ENCODE measurements at regions not wholly inside any gene's neighbourhood (a gene's known extent, or its start where the extent isn't known, plus 50 kb on each side); places are given as distances from the start of the nearest gene placed in this dataset.

DNA sequence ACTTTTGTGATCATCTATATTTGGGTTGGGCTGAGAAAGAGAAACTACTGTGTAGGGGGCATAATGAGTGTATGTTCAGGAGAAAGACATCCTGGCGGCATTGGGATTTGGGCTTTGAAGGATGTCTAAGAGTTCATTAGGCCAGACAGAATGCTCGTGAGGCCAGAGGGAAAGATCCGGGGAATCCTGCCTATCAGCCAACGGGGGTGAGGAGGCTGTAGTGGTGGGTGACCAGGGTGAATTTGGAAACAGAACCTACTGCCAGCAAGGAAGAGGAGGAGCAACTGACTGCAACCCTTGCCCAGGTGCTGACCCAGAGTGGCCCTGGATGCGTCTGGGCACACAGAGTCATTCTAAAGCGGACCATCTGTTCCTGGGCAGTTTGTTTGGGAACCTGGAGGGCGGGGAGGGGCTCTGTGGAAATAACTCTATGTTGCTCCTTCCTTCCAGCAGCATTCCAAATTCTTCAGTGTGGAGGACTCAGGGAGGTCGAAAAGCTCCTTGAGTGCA lies 56.9 kb upstream of the ECE1 start:
- no peak for FAIRE-seq
- DNase-seq (ENCODE audit: insufficient read length, low spot score) = no peak

DNA sequence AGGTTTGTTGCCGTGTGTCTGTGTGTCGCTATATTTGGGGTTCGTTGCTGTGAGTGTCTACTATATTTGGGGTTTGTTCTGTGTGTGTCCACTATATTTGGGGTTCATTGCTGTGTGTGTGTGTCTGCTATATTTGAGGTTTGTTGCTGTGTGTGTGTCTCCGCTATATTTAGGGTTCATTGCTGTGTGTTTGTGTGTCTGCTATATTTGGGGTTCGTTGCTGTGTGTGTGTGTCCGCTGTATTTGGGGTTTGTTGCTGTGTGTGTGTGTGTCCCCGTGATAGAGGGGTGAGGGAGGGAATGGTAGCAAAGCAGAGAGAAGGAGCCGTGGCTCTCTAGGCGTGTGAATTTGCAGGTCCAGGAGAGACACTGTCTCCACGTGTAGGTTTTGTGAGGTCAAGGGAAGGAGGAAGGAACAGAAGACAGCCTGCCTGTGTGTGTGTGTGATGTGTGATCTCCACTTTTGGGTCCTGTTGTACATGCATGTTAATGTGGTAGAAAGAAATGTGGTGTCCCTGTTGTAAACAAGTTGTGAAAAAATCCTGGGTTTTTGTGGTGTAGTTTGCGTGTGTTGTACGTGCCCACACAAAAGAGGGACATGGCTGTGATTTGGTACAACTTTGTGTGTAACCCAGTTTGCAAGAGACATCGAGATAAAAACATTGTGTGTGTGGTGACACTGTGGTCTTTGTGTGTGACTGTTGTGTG lies 56.3 kb upstream of the ECE1 start:
- FAIRE-seq (peak; percentile 88), DNase-seq (ENCODE audit: insufficient read length, low spot score) (no peak)

GRCh38 chr1:21344750-21345443 lies 54.6 kb upstream of the ECE1 start:
- FAIRE-seq = no peak
- DNase-seq (ENCODE audit: insufficient read length, low spot score) = no peak

GRCh38 chr1:21344098-21344749 lies 54.0 kb upstream of the ECE1 start:
- DNase-seq (ENCODE audit: insufficient read length, low spot score) (no peak), FAIRE-seq (no peak)

- FAIRE-seq (no peak), DNase-seq (ENCODE audit: insufficient read length, low spot score) (no peak)
Measured at GRCh38 chr1:21342961-21343838, 52.9 kb upstream of the ECE1 start.

- FAIRE-seq (no peak), DNase-seq (ENCODE audit: insufficient read length, low spot score) (no peak)
Measured at GRCh38 chr1:21341517-21342078, 51.3 kb upstream of the ECE1 start.

GRCh38 chr1:21341022-21341421 lies 50.8 kb upstream of the ECE1 start:
- no peak for FAIRE-seq
- DNase-seq (ENCODE audit: insufficient read length, low spot score) = no peak

DNA sequence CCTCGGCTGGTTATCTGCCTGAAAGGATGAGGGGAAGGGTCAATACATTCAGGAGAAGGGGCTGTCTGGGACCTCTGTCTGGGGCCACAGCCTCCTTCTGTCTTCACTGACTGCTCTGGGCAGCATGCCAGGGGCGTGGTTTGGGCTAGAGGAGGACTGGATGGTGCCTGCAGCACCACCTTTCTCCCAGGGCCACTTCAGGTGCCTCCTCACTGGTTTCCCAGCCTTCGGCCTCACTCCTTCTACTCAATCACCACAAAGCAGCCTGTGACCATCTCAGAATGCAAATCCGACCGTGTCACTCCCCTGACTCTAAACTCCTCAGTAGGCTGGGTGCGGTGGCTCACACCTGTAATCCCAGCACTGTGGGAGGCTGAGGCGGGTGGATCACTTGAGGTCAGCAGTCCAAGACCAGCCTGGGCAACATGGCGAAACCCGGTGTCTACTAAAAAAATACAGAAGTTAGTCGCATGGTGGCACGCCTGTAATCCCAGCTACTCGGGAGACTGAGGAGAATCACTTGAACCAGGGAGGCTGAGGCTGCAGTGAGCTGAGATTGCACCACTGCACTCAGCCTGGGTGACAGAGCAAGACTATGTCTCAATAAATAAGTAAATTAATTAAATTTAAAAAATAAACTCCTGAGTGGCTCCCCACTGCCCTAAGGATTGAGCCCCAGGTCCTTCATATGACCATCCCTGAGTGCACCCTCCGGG lies 50.1 kb upstream of the ECE1 start:
- FAIRE-seq (no peak), DNase-seq (ENCODE audit: insufficient read length, low spot score) (no peak)
